GM18520 (cell line): ENCODE measurements at regions not wholly inside any gene's neighbourhood (a gene's known extent, or its start where the extent isn't known, plus 50 kb on each side); places are given as distances from the start of the nearest gene placed in this dataset.

ENCODE experiments used
- ATAC-seq: cut with Tn5 transposase; IDR thresholded peaks from one replicate; pipeline ENCODE4 v1.9.1; 2021; ENCODE audit not compliant: unreplicated experiment

DNA sequence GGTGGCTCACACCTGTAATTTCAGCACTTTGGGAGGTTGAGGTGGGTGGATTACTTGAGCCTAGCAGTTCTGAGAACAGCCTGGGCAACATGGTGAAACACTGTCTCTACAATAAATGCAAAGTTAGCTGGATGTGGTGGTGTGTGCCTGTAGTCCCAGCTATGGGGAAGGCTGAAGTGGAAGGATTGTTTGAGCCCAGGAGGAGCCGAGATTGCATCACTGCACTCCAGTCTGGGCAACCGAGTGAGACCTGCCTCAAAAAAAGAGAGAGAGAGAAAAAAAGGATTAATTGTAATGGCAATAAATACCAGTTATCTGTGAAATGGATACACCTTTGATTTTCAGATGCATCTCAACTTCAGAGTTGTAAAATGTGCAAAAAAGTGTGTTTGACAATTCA, 58.8 kb downstream of the SPRY1 start:
- no peak for ATAC-seq

- no peak for ATAC-seq
Measured at GRCh38 chr4:123462007-123462406, 65.4 kb downstream of the SPRY1 start.

- no peak for ATAC-seq
Measured at GRCh38 chr4:123463869-123464268, 67.3 kb downstream of the SPRY1 start.

DNA sequence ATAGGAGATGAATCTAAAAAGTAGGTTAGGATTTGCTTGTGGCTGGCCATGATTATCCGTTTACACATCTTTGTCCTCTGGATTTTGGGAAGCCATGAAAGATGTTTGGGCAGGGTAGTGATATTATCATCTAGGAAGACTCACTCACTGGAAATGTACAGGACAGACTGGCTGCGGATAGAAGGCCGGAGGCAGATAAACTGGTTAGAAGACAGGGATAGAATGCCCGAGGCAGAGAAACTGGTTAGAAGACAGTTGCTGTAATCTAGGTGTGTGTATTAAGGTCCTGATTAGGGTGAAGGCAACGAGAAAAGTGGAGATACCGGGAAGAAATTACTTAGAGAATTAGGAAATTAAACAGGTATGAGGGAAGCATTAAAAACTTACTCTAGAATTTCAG, 68.8 kb downstream of the SPRY1 start:
- no peak for ATAC-seq

GRCh38 chr4:123466080-123466785, 69.6 kb downstream of the SPRY1 start:
- no peak for ATAC-seq

DNA sequence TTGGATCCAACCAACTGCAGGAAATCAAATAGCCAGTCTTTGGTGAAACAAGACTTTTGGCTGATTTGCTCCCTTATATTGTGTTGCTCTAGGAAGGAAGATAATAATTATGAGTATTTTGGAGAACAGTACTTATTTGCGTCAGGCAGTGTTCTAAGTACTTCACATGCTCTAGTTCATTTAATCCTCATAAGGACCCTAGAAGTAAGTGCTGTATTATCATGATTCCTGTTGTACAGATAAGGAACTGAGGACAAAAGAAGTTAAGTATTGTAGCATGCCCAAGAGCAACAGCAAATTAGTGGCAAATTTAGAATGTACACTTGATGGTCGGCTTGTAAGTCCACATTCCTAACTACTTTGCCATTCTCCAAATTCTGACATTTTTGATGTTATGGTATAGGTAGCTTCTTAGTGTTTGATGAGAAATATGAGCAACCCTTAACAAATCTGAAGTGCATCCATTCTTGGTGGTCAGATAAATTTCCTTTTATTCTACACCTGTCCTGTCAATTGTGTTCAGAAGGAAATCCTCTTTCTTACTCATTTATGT, 72.0 kb downstream of the SPRY1 start:
- ATAC-seq, result no peak

DNA sequence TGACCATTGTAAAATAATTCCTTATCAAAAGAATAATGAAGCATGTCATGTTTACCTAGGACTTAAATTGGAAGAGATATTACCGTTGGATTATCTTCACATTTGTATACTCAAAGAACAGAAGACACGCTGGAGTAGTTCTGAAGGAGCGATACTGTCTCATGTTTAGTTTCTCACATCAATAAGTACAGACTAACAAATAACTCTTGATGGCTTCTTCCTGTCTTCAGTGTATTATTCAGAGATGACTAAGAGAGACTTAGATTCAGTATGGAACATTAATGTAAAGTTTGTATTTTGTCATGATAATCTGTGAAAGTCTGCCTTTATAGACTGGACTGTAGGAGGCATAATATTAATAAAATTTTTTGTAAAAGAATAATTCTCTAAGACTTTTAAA, 72.7 kb downstream of the SPRY1 start:
- no peak for ATAC-seq

GRCh38 chr4:123469696-123470095, 73.1 kb downstream of the SPRY1 start:
- ATAC-seq, result no peak

- no peak for ATAC-seq
Measured at GRCh38 chr4:123470640-123471039, 74.0 kb downstream of the SPRY1 start.

- no peak for ATAC-seq
Measured at GRCh38 chr4:123471655-123472369, 75.2 kb downstream of the SPRY1 start.

GRCh38 chr4:123474817-123475216, 78.2 kb downstream of the SPRY1 start:
- no peak for ATAC-seq

GRCh38 chr4:123476089-123476488, 79.5 kb downstream of the SPRY1 start:
- ATAC-seq, result no peak

- no peak for ATAC-seq
Measured at GRCh38 chr4:123477711-123478209, 81.2 kb downstream of the SPRY1 start.

DNA sequence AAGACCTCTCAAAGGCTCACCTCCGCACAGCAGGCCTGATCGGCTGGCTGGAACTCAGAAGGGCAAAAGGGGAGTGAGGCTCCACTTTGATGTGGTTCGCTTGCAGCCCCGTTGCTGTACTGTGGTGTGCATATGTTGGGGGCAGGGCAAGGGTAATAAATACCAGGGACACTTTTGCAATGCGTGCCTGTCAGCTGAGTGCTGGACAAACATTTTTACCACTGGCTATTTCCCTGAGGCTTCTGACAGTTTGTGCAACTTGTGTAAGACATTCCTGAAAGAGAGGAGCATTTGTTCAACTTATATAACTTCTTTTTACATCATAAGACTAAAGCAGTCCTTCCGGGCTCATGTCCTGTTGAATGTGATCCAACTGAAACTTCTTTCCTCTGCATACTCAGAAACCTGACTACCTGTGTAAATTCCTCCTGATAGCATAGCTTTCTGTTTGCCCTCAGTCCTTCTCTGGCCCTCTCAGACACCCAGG, 82.3 kb downstream of the SPRY1 start:
- ATAC-seq, result no peak

DNA sequence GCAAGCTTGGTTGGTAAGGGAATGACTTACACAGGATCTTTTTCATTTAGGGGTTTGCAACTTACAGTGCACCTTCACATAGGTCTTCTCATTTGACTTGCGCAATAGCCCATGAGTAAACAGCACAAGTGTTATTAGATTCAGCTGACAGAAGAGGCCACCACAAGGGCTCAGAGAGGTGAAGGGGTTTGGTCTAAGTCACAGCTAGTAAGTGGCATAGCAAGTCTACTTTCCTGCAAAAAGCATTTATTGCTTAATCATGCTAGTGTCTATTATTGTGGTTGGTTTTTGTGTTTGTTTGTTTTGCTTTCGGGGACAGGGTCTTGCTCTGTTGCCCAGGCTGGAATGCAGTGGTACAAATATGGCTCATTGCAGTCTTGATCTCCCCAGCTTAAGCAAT, 83.3 kb downstream of the SPRY1 start:
- ATAC-seq, result no peak

GRCh38 chr4:123480706-123481418, 84.3 kb downstream of the SPRY1 start:
- ATAC-seq, result no peak

DNA sequence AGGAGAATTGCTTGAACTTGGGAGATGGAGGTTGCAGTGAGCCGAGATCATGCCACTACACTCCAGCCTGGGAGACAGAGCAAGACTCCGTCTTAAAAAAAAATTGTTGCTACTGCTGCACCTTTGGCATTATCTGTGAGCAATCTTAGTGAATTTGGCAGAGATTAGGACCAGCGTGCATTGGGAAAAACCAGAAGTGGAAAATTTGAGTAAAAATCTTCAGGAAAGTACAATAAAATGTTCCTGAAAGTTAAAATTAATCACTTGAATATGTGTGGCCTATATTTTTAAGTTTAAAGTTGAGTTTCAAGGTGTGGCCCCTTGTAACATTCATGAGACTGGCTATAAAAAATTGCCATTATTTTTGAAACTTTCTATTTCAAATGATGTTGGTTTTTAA, 85.1 kb downstream of the SPRY1 start:
- no peak for ATAC-seq

GRCh38 chr4:123484291-123484926, 87.8 kb downstream of the SPRY1 start:
- ATAC-seq, result no peak

GRCh38 chr4:123485601-123486000, 89.0 kb downstream of the SPRY1 start:
- no peak for ATAC-seq

DNA sequence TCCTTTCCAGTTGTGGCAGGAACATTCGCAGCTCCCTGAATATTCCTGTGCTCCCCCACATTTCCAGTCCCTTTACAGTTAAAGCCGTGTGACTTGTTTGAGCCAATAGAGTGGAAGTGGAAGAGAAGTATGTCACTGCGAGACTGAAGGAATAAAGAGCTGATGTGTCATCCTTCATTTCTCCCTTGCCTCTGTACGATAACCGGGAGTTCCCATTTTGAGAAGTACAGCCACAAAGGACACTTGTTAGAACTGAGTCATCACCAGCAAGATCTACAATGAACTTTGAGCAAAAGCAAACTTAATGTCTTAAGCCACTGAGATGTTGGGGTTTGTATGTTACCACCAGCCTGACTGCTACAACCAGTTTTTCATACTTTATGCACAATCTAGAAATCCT, 92.3 kb downstream of the SPRY1 start:
- ATAC-seq, result peak; percentile 88

DNA sequence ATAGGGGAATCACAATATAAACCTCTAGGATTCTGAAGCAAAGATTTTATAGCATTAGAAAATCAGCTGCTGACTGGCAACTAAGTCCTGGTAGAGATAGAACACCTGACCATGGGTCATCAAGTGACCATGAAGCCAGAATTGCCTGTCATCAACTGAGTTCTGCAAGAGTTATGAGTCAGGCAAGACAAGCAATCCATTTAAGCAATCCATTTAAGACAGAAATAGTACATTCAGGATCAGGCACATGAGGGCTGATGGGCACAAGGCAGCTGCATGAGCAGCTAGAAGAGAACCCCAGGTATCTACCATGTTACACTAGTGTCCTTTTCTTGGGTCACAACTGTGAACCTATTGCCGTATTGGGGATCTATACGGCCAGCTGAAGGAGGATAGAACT, 98.9 kb downstream of the SPRY1 start:
- no peak for ATAC-seq
